ENCODE measurements at regions not wholly inside any gene's neighbourhood (a gene's known extent, or its start where the extent isn't known, plus 50 kb on each side); places are given as distances from the start of the nearest gene placed in this dataset.

DNA sequence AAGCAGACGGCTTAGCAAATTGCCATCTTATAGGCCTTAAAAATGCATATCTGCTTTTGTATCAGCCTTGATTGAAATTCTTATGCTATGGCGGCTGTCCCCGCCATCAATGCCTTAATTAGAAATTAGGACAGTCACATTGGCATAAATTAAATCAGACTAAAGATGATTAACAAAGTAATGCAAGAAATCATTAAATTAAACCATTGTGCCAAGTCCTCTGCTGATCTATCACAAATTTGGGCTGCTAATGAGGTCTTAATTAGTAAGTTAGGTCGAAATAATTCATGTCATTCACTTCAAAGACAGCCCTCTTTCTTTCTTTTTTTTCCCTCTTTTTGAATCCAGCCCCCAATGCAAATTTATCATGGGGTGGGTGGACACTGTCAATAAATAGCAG, 159.3 kb downstream of the MIAT start:
- TF ChIP-seq, protein P1, sequence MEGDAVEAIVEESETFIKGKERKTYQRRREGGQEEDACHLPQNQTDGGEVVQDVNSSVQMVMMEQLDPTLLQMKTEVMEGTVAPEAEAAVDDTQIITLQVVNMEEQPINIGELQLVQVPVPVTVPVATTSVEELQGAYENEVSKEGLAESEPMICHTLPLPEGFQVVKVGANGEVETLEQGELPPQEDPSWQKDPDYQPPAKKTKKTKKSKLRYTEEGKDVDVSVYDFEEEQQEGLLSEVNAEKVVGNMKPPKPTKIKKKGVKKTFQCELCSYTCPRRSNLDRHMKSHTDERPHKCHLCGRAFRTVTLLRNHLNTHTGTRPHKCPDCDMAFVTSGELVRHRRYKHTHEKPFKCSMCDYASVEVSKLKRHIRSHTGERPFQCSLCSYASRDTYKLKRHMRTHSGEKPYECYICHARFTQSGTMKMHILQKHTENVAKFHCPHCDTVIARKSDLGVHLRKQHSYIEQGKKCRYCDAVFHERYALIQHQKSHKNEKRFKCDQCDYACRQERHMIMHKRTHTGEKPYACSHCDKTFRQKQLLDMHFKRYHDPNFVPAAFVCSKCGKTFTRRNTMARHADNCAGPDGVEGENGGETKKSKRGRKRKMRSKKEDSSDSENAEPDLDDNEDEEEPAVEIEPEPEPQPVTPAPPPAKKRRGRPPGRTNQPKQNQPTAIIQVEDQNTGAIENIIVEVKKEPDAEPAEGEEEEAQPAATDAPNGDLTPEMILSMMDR (IDR thresholded peaks at IDR 0.05; ENCODE audit: low read length): no peak
- TF ChIP-seq EZH2 (optimal IDR thresholded peaks at IDR 0.05; ENCODE audit: low read depth, low read length): no peak

Measured in MM.1S (cell line).